GM18498 (cell line): ENCODE measurements at regions not wholly inside any gene's neighbourhood (a gene's known extent, or its start where the extent isn't known, plus 50 kb on each side); places are given as distances from the start of the nearest gene placed in this dataset.
A peak's percentile ranks its signal among the peaks of the same experiment; 100 is the strongest.

Experiments used
- ATAC-seq: cut with Tn5 transposase; IDR thresholded peaks from one replicate; pipeline ENCODE4 v1.9.1; 2021; ENCODE audit warnings: mild to moderate bottlenecking, moderate library complexity; ENCODE audit not compliant: unreplicated experiment

DNA sequence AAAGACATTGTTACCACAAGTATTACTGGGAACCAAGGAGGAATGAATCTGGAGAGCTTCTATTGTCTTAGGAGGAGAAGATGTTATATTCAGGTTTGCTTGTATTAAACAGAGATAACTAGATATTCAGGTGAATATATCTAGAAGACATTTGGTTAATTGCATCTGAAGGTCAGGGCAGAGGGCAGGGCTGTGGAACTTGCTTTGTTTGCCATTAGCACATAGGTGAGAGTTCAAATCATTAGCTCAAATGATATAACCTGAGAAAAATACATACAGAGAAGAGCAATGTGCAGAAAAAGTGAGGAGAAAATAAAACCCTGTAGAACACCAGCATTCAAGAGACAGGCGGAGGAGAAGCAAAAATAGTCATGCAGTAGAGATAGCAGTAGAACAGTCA is 116.8 kb downstream of the DNAJB9 start:
- no peak for ATAC-seq

DNA sequence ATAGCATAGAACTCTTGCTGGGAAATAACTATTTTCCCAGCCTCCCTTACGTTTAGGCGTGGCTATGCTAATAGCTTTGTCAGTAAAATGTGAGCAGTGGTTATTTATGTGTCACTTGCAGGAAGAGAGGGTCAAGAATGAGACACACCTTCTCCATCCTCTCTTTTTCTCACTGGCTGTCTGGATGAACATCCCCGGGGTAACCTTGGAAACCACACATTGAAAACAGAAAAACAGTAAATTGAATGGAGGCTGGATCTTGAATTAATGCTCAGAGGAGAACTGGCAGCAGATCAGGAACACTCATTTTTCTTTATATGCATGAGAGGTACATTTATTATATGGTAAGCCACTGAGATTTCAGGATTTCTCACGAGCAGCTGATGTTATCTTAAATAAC is 127.6 kb downstream of the DNAJB9 start:
- ATAC-seq = no peak

DNA sequence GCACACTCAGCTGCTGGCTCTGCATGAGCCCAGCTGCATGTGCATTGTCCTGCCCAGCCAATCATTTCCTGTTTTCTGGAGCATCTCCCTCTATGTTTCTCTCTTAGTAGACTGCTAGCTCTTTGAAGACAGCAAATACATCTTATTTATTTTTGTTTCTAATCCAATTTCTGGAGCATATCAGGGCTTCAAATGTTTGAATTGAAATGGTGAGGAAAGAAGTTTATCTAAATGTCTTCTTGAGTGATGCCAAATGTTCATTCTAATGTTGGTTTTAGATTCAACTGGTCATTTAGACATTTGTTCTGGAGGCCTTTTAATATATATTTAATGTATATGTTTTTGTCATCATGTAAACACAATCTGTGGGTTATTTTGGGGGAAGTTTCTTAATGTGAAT is 141.9 kb downstream of the DNAJB9 start:
- ATAC-seq = no peak

DNA sequence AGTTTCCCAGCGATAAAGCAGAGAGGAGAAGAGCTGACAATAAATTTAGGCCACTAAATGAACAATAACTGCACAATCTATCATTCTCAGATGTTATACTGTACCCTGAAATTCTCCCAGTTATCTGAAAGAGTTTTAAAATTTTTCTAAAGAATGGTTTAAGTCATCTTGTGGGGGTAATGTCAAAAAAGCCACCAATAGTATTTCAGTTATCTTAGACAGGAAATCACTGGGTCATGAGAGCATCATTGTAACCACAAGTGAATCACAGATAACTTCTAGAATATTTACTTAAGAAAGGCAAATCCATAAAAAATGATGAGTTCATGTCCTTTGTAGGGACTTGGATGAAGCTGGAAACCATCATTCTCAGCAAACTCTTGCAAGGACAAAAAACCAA is 147.1 kb downstream of the DNAJB9 start:
- ATAC-seq = no peak

DNA sequence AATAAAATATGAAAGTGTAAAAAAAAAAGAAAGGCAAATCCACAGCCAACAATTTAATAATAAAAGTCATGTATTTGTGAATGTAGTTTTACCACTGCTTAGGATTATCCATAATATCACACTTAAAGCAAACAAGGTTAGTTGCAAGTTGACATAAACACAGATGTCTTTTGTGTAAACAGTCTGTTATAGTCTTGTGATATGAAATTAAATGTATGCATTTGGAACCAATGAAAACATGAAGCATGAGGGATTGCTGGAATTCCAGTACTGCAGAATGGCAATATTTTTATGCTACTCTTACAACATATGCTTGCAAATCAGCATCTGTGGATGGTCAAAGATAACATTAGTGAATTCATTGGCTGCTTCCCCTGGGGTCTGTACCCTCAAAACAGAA is 148.1 kb downstream of the DNAJB9 start:
- ATAC-seq = no peak

DNA sequence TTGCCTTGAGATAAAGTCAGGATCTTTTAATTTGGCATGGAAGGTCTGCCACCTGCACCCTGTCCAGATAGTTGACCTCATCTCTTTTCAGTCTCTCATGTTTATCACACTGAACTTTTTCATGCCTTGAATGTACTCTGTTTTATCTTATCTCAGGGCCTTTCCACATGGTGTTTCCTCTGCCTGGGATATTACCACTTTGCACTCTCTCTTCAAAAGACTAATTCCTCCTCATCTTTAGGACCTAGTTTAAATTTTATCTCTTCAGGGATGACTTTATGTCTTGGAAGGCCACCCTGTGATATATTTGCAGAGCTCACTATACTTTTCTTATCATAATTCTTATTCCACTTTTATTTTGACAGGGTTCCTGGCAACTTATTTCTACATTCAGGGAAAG is 150.0 kb downstream of the DNAJB9 start:
- no peak for ATAC-seq

DNA sequence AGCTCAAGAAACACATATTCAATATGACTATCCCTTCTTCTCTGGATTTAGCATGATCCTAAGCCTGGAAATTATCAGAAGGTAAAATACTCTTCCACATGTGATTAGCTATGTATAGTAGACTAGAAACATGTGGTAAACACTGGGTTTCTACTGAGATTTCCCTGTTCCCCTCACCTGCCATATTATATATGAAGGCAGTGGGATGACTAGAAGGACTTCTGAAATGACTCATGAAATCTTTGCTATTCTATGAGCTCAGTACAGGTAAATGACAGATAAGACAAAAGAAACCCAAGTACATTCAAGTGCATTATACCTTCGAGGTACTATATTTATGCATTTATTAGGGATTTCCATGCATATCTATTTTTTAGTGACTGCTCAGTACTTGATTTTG is 152.9 kb downstream of the DNAJB9 start:
- ATAC-seq = no peak

DNA sequence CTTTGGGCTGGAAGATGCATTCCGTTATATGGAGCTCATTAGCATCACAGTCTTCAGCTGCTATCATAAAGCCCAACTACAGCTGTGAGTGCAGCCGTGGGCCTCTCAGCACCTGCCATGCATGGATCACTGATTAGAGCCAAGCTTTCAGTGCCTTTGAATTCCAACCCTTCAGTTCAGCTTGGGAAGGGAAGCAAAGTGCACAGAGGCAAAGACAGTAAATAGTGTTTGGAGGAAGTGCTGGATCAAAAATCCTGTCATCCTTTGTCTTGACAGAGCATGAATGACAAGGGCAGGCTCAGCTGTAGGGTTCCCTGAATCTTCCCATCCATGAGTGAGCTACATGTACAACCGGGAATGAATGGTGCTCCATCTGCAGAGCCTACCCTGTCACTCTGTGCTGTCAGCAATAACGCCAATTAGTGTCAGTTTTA is 153.7 kb downstream of the DNAJB9 start:
- no peak for ATAC-seq

DNA sequence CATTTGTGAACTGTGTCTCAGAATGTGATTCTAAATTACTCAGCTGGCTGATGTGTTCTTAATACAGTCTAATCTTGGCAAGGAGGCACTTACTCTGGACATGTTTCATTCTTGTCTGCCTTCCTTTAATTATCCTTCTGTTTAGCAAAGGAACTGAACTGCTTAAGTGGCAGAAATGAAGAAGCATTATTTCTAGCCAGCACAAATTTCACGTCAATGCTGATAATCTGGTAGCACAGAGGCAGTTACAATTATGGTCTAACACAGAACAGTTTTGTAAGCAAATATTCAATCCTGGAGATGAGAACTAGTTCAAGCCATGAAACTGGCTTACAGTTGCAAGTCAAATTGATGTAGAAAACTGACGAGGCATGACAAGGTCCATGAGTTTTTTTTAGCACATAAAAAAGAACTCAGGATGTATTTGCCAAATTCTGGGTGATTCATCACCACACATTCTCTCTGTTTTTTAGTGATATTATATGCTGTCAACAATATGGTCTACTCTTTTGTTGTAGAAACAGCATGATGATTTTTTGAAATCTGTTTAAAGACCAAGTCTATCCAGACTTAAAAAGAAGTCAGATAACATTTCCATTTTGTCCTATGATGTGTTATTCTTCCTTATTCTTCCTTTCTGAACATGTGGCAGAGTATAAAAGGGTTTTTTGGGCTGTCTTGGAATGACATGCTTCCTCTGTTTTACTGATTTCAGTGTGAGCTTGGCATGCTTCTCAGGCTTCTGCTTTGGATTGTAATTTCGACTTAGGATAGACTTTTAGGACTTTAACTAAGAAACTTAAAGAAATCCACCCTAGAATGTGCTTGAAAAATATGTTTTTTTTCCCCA is 154.8 kb downstream of the DNAJB9 start:
- ATAC-seq = no peak

DNA sequence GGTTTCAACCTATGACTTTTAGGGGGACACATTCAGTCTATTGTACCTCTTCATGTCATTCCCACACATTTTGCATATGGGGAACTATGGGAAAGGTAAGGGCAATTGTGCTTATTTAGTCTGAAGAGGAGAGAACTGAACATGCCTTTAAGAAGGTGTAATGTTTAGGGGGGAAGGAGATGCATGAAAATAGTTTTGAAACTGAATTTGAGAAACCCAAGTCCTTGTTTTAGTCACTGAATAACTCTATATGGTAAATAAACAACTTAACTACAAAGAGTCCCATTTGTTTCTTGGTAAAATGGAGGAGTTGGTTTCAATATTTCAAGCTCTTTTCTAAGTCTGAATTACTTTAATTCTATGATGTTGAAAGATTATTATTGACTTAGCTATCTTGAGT is 166.1 kb downstream of the DNAJB9 start:
- no peak for ATAC-seq

DNA sequence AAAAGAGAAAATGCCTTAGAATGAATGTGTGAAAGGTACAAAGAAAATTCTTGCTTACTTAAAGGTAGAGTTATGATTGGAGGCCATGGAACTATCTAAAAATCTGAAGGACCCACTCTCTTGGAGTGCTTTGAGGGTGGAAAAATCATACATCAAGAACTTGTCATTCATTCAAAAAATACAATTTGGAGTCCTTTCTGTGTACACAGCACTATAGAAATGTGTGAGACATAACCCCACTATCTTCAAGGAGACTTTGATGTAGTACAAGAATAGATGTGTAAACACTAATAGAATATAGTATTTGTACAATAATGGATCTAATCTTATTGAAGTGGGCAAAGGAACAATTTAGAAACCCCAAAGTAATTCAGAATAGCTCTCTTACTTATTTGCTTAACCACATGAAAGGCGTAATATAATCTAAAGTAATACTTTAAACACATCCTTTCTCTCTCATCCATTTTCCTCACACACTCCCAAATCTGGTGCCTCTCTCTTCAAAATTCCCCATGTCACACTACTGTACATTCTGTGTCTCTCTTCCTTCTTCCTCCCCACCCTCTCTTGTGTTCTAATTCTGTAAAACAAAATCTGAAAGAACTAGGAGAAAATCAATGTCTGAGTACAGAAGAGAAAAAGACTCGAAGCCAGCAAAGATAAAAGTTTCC is 166.7 kb downstream of the DNAJB9 start:
- ATAC-seq = no peak

DNA sequence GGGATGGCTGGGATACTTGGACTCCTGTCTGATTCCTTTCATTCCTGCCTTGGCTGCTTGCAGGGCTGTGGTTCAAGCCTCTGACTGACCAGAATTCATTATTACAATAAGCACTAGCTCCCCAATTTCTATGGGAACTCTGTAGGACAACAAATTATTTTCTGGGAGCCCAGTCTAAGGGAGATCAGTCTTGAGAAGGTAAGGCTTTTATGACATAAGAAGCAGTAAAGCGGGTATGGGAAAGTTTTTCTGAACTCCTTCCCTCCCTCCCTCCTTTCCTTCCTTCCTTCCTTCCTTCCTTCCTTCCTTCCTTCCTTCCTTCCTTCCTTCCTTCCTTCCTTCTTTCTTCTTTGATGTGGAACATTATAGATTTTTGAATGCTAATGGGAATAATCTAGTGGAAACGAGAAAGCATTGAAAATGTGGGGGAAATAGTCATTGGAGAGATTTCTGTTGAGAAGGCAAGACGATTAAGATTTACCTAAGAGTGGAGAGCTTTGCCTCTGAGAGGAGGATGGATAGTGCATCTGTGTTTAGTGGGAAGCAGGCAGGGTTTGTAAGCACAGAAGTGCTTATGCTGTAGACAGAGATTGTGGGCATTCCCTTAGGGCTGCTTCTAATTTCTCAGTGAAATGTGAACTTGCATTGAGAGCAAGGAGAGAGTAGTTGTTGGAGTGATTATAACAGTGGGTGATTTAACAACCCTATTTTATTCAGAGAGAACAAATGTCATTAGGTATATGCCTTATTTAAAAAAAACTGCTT is 201.5 kb downstream of the DNAJB9 start:
- no peak for ATAC-seq

DNA sequence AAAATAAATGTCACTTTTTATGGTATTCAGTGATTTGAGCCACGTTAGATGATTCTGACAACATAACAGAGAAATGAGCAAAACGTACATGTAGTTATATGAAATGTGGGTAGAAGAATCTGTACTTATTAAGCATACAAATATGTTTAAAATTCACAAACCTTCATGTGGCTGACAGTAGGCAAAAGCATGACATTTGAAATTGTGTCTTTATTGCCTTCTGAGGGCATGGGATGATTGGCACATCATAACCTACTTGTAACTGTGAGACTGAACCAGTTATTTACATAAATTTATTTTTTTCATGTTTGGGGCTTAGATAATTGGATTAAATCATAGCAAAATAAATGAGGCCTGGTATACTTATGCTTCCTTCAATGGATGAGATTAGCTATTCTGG is 202.2 kb downstream of the DNAJB9 start:
- ATAC-seq = no peak

DNA sequence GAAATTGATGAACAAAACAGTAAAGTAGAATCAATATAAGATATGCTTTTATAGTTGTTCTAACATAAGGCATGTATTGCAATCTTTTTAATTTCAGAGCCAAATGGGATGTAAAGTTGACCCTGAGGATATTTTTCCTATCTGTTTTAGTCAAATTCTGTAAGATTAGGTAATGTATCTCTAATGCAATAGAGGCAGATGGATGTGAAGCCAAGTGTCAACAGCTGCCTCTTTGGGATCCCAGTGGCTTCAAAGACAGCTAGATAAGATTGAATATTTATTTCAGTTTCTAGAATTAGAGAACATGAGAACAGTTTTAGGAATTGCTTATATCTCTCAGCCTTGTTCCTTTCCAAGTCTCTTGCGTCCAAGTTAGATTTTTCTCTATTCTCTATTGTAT is 208.3 kb downstream of the DNAJB9 start:
- ATAC-seq = no peak

DNA sequence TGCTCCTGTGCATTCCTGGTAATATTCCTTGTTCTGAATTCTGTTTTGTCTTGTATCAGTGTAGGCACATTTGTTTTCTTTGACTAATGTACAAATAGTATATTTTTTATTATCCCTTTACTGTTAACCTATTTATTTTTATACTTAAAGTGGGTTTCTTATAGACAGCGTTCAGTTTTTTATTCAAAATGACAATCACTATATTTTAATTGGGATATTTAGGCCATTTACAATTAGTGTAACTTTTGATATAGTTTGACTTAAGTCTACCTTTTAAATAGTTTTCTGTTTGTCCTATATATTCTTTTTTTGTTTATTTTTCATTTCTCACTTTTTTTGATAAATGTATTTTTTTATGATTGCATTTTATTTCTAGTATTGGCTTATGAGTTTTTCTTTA is 219.8 kb downstream of the DNAJB9 start:
- ATAC-seq = no peak

DNA sequence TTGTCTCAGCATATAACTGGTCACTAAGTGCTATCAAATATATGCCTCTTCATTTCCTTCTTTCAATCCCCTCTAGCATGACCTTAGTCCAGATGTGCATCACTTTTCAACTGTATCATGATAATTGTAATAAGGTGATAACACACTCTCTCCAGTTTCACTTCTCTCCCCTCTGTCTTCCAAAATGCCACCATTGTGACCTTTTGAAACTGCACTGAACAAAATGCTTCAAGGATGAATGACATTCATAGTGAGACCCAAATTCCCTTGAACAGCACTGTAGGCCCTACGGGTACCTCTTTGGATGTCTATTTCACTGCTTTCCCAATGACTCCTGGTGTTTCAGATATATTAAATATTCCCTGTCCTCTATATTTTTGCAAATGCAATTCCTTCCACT is 224.8 kb downstream of the DNAJB9 start:
- no peak for ATAC-seq

DNA sequence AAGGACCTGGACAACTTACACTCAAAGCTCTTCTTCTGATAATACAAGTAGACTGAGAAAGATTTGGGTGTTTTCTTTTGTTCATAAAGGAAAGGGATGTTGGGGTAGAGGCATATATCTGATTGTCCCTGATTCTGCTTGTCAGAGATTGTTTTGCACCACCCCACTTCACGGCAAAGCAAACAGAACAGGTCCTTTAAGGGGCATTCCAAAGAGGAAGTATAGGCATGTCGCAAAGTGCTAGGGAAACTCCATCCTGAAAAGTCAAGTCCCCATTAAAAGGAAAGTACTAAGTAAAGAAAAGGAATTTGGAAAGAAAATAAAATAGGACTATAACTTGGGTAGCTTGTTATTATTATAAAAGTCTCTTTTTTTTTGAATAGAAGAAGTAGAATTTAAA is 233.0 kb downstream of the DNAJB9 start:
- ATAC-seq = no peak

DNA sequence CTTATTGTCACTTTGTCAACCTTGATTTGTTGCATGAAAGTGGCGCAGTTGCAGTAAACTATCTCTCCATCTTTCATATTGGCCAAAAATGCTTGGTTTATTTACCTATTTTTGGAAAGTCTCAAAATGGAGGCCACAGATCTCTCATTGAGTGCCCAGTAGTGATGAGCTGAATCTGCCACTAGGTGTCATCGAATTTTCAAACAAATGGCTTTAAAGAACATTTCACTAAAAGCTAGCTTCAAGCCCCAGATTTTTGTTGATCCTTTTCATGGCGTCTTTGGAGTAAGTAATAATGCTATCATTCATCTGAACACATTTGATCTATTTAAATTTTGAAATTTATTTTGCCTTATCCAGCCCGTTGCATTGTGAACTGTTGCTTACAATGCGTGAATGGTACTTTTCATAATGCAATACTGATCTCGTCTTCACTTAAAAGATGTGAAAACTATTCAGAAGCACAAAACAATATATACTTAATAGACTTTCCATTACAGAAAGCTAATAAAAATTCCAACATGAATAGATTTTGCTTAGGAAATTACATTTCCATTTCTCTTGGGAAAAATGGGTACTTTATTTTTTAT is 236.2 kb downstream of the DNAJB9 start:
- ATAC-seq = peak; percentile 55

DNA sequence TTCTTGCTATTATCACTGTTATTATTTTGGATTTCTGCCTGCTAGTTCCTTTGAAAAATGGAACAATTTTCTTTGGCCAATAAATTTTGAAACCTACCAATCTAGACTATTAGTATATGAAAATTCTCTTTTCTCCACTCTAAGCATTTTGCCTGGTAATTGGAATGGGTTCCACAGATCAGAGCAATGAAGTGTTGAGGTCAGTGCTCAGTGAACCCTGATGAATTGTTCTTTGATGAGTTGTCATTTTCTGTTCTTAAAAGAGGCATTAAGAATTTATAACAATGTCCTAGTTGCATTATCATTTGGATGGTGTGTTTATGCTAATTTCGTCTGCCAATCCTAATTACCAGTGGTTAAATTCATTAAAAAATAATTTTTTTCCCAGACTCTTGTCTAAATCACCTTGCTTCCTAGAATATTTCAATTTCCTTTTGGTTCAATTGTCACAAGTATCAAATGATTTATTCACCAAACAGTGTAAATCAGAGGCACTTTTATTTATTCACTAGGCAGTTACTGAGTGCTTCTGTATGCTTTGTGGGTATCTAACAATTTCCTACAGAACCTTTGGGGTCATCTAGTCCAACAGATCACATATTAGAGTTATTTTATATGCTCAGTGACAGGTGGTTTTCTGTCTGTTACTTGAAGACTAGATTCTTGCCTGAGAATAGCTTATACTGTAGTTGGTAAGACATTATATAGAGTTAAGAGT is 239.0 kb downstream of the DNAJB9 start:
- ATAC-seq = no peak

DNA sequence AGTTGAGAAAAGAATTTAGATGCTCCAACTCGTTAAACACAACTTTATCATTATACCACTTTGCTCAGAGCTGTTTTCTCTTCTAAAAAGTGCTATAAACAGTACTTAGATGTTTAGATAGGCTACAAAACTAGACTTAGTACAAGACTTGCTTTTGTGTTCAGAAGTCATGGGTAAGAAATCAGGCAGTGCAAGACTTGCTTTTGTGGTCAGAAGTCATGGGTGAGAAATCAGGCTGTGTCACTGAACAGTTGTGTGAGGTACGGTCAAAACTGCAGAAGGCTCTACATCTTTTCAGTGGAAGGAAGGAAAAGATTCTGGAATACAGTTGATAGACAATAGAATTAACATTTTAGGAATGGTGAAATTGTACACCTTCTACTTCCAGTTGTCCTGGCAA is 239.7 kb downstream of the DNAJB9 start:
- ATAC-seq = no peak
